Skeletal muscle satellite cell (primary cell): ENCODE measurements at regions not wholly inside any gene's neighbourhood (a gene's known extent, or its start where the extent isn't known, plus 50 kb on each side); places are given as distances from the start of the nearest gene placed in this dataset.

Experiments
- H3K27me3 ChIP-seq: 2 replicates; pipeline ENCODE4 v1.7.0; 2013; ENCODE audit warnings: low read length; ENCODE audit not compliant: control insufficient read depth, insufficient read depth
- H3K36me3 ChIP-seq: 2 replicates; pipeline ENCODE4 v1.7.0; 2013; ENCODE audit warnings: mild to moderate bottlenecking, control low read depth, low read length; ENCODE audit not compliant: insufficient read depth
- H3K4me1 ChIP-seq: 2 replicates; pipeline ENCODE4 v1.7.0; 2013; ENCODE audit warnings: low read length; ENCODE audit not compliant: control insufficient read depth, insufficient read depth
- H3K4me2 ChIP-seq: 2 replicates; pipeline ENCODE4 v1.7.0; 2013; ENCODE audit warnings: mild to moderate bottlenecking, low read length
- H3K4me3 ChIP-seq: 2 replicates; pipeline ENCODE4 v1.7.0; 2013; ENCODE audit warnings: low read length
- H3K9ac ChIP-seq: 2 replicates; pipeline ENCODE4 v1.7.0; 2013; ENCODE audit warnings: mild to moderate bottlenecking, low read depth, low read length, moderate library complexity
- H3K9me3 ChIP-seq: replicated peaks from 2 replicates; pipeline ENCODE4 v1.7.0; 2013; ENCODE audit warnings: mild to moderate bottlenecking, control low read depth, low read length

DNA sequence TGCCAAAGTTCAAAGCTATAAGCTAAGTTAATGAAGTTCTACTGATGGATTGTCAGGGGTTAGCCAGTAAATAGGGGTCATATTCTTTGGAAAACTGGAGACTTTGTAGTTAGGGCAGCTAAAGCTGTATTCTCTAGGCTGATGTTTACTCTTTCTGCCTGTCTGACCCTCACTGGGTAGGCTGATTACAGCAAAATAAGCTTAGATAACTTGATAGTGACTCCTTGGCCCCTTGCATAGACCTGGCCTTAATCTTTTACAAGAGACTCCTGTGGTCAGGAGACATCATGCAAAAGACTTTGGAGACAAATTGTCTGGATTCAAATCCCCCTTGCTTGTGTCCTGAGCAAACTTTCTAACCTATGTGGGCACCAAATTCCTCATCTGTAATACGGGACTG, 314.4 kb upstream of the MSX2 start:
- Histone ChIP-seq H3K27me3 (no peaks in the 10 kb centered on the region), H3K4me2 (no peak overlapping the region), H3K4me1 (no peaks in the 10 kb centered on the region), H3K9me3 (peaks cover 3% of the 10 kb centered on the region), H3K4me3 (no peak overlapping the region), H3K36me3 (no peaks in the 10 kb centered on the region), H3K9ac (no peak overlapping the region)

DNA sequence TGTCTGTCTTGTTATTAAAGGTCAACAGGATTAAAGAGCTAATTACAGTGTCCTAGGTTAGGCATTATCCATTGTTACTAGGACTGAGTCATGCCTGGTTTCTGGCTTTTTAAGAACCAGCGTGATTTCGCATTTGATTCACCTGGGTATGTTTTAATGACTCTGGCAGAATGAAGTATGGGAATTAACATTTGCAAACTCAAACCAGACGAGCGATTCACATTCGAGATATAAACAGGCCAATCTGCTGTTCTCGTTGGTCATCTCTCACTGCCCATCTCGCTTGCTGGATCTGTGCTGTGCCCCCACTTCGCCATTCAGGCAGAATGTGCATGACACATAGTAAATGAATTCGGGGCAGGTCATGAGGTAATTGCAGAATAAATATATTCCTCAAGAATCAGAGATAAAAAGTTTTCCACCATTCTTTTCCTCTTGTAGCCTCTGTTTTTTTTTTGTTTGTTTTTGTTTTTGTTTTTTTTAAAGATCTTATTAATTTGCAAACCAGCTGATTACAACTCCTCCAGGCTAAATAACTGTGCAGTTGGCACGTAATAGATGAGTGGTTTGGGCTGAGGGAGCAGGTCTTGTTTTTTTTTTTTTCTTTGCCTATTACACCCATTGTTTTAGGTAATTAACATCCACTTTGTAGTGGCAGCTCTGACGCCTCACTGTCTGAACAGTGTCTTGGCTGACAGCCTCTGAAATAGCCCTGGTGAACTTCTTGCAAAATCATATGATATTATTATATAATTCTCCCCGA, 313.5 kb upstream of the MSX2 start:
- Histone ChIP-seq H3K9me3 (peaks cover 3% of the 10 kb centered on the region), H3K36me3 (no peaks in the 10 kb centered on the region), H3K4me3 (no peak overlapping the region), H3K9ac (no peak overlapping the region), H3K27me3 (no peaks in the 10 kb centered on the region), H3K4me2 (no peak overlapping the region), H3K4me1 (no peaks in the 10 kb centered on the region)

DNA sequence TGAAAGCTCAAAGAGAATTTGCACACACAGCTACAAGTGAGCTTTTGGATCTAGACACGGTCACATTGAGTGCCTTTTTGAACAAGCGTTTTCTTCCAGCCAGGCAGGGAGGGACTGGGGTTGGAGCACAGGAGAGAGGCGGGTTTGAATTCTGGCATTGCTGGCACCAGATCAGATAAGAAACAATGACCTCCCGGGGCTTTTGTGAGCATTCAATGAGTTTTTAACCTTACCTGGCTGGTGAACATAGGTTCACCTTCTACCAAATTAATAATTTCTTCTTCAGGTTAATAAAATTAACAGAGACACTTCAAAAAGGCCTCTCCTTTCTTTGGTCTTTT, 312.9 kb upstream of the MSX2 start:
- Histone ChIP-seq H3K4me3 (no peak overlapping the region), H3K4me2 (no peak overlapping the region), H3K4me1 (no peaks in the 10 kb centered on the region), H3K9ac (no peak overlapping the region), H3K27me3 (no peaks in the 10 kb centered on the region), H3K9me3 (peaks cover 3% of the 10 kb centered on the region), H3K36me3 (no peaks in the 10 kb centered on the region)

DNA sequence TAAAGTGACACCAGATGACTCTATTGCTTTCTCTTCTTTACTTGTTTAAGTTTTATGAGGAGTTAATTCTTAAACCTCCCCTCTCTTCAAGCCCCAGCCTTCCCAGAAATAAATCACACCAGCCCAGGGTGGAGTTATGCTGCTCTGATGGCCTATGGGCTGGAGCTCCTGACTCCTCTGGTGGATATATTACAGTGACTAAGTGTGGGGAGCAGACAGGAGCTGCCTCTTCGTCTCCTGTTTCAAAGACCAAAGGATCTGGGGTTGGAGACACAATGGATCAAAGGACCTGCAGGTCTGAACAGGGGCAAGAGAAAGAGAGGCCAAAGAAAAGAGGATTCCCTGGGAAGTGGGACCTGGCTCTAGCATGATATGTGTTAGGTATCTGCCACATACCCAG, 312.0 kb upstream of the MSX2 start:
- no peak overlapping the region for H3K4me3 ChIP-seq
- no peak overlapping the region for H3K9ac ChIP-seq
- no peaks in the 10 kb centered on the region for H3K36me3 ChIP-seq
- H3K27me3 ChIP-seq = no peaks in the 10 kb centered on the region
- no peaks in the 10 kb centered on the region for H3K4me1 ChIP-seq
- H3K4me2 ChIP-seq = no peak overlapping the region
- H3K9me3 ChIP-seq = peaks cover 3% of the 10 kb centered on the region

DNA sequence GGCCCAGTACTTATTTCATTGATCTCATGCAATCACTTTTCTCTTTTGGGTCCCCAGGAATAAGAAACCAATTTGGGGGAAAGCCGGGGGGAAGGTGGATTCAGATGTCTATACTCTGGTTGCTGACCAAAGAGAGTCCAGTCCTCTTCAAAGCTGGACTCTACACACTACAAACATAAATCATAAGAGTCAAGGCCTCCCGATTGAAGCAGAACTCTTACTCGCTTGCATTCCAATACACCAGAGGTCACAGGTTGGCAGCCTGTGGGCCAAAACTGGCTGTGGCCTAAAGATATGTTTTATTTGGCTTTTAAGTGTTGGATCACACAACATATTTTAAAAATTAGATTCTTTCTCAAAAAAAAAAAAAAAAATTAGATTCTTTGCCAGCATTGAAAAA, 311.4 kb upstream of the MSX2 start:
- H3K27me3 ChIP-seq = no peaks in the 10 kb centered on the region
- H3K4me1 ChIP-seq = no peaks in the 10 kb centered on the region
- H3K9me3 ChIP-seq = peaks cover 3% of the 10 kb centered on the region
- H3K4me2 ChIP-seq = no peak overlapping the region
- H3K36me3 ChIP-seq = no peaks in the 10 kb centered on the region
- H3K9ac ChIP-seq = no peak overlapping the region
- no peak overlapping the region for H3K4me3 ChIP-seq

DNA sequence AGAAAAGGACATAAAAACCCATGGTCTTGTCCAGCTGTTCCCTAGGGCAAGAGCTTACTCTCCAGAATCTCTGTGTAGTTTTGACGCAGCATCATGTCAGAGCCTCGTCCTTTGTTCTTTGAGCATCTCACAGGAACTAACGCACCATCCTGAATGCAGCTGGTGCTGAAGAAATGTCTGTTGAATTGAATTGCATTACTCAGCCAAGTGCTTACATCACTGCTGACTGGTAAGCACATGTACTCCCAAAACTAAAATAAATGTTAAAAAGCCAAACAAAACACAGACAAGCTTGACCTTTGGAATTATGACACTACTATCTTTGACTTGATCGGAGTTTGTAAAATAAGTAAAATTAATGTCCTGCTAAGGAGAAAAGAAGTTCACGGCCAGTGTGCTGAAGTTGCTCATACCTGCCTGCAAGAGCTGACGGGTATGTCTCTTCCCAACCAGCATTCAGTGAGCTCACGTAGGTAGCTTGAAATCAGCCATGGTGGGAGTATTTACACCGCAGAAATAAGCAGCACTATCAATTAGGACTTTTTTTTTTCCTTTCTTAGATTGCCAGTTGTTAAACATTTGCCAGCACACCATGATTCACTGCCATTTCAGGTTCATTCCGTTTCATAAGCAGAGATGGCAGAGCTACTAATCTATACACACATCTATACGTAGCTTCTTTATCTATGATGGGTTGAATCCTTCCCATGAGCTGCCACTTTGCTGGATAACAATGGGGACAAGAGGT, 310.6 kb upstream of the MSX2 start:
- H3K9ac ChIP-seq = no peak overlapping the region
- H3K4me2 ChIP-seq = no peak overlapping the region
- H3K36me3 ChIP-seq = no peaks in the 10 kb centered on the region

DNA sequence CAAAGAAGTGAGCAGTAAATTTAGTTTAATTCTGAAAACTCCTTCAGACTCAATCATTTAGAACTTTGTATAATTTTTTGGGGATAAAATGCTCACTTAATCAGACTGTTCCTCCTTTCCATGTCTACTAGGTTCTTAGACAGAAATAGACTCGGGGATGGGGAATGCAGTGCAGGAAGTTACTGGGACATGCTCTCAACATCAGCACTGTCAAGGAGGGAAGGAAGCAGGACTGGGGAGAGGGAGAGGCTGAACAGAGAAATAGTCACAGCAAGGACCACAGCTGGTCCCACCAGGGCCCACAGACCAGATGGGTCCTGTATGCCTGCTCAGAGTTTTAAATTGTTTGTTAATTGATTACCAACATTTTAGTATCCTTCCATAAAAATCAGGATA, 310.1 kb upstream of the MSX2 start:
- peaks cover 3% of the 10 kb centered on the region for H3K9me3 ChIP-seq
- no peak overlapping the region for H3K4me2 ChIP-seq
- H3K36me3 ChIP-seq = no peaks in the 10 kb centered on the region
- no peak overlapping the region for H3K4me3 ChIP-seq
- H3K27me3 ChIP-seq = no peaks in the 10 kb centered on the region
- H3K4me1 ChIP-seq = no peaks in the 10 kb centered on the region
- no peak overlapping the region for H3K9ac ChIP-seq

More for the DNA sequence above, 310.6 kb upstream of the MSX2 start:
- no peaks in the 10 kb centered on the region for H3K4me1 ChIP-seq
- H3K9me3 ChIP-seq = peaks cover 3% of the 10 kb centered on the region
- H3K4me3 ChIP-seq = no peak overlapping the region
- H3K27me3 ChIP-seq = no peaks in the 10 kb centered on the region

DNA sequence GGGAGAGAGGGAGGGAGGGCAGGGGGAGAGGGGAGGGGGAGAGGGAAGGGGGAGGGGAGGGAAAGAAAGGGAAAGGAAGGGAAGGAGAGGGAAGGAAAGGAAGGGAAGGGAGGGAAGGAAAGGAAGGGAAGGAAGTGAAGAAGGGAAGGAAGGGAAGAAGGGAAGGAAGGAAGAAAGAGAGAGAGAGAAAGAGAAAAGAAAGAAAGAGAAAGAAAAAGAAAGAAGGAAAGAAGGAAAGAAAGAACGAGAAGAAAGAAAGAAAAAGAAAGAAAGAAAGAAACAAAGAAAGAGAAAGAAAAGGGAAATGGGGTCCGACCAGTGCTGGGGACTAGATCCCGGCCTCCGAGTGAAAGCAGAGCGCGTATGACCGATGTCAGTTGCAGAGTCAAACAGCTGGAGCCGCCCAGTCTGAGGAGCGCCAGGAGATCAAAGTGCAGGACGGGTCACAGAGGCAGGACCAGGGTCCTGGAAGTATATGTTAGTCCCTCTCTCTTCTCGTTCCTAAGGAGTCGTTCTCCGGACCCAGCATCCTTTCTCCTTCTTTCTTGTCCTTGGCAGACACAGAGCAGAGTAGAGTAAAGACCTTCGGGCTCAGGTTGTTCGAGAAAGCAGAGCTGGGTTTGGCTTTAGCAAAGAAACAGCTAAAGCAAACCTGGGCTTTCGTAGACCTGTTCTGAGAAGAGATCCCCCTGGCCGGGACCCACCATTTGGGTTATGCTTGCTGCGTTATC, 305.4 kb upstream of the MSX2 start:
- H3K27me3 ChIP-seq = no peaks in the 10 kb centered on the region
- peak overlapping the region; percentile 65 for H3K4me2 ChIP-seq
- peak overlapping the region; percentile 34 for H3K4me3 ChIP-seq
- no peak overlapping the region for H3K9ac ChIP-seq
- no peaks in the 10 kb centered on the region for H3K9me3 ChIP-seq
- no peaks in the 10 kb centered on the region for H3K36me3 ChIP-seq
- no peaks in the 10 kb centered on the region for H3K4me1 ChIP-seq

DNA sequence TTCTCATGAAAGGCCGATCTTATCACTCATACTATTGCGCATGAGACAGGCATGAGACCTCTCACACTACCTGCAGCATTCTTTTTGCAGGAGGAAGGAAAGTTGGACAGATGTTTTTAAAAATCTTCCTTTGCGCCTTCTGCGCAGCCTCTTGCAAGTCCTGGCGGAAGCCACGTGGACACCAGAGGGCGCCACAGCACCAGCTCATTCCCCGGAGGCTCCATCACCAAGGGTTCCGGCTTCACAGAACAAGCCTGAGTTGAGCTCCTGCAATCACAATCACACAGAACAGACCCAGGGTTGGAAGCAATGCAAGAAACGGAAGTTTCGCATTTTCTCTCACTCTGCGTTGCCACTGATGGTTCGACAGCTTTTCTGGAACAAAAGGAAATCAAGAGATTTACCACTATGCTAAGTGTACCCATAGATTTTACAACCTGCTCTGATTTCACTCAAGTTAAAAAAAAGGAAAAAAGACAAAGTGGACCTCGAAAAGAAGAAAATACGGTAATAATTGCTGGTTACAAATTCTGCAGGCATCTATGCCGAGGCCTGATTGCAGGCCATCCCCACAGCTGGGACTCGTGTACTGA, 304.7 kb upstream of the MSX2 start:
- Histone ChIP-seq H3K27me3 (no peaks in the 10 kb centered on the region), H3K36me3 (no peaks in the 10 kb centered on the region), H3K4me1 (no peaks in the 10 kb centered on the region), H3K4me3 (peak overlapping the region; percentile 34), H3K4me2 (peak overlapping the region; percentile 65), H3K9ac (no peak overlapping the region), H3K9me3 (no peaks in the 10 kb centered on the region)

DNA sequence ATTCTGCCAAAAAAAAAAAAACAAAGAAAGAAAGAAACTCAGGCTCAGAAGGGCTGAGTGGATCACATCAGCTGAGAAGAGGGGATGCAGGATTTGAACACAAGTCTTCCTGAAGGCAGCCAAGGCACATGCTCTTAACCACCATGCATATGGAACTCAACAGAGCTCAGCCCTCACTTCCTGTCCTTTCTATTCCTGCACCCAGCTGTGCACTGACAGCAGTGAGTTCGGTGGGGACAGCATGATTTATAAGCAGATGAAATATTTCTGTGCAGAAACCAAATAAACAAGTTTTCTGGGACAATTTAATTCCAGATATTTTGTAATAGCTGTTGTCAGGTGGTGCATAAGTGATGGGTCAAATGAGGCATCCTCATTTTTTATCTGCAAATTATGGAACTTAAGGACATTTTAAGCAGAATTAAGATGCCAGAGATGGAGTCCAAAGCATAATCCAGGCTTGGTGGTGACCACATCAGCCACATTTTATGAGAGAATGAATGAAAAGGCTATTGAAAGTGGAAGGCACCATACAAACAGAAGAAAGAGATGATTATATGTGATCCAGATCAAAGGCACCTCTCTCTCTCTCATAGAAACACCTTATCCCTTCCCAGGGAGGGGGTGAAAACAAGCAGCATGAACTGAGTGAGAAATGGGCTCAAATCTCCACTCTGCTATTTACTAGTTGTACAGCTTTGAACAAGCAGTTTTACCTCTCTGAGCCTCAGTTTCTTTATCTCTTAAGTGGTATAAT, 303.6 kb upstream of the MSX2 start:
- Histone ChIP-seq H3K4me3 (no peak overlapping the region), H3K9ac (no peak overlapping the region), H3K4me1 (no peaks in the 10 kb centered on the region), H3K36me3 (no peaks in the 10 kb centered on the region), H3K4me2 (no peak overlapping the region), H3K9me3 (no peaks in the 10 kb centered on the region), H3K27me3 (no peaks in the 10 kb centered on the region)

DNA sequence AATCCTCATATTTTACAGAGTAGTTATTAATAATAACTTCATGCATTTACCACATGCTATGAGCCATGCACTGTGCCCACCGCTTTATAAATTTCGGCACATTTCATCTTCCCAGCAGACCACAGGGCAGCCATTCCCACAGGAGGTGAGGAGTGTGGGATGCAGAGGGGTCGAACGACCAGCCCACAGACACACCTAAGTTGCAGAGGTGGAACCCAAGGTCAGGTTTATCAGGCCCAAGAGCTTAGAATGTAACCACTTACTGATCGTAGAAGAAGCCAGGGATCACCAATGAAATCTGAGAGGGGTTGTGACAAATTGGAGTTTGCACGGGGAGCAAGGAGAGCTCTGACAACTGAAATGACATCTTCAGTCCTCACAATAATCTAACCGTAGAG, 303.0 kb upstream of the MSX2 start:
- H3K27me3 ChIP-seq = no peaks in the 10 kb centered on the region
- no peaks in the 10 kb centered on the region for H3K36me3 ChIP-seq
- no peak overlapping the region for H3K9ac ChIP-seq
- H3K4me2 ChIP-seq = no peak overlapping the region
- no peaks in the 10 kb centered on the region for H3K4me1 ChIP-seq
- no peaks in the 10 kb centered on the region for H3K9me3 ChIP-seq
- H3K4me3 ChIP-seq = no peak overlapping the region
